GM12878 (cell line): ENCODE measurements at regions not wholly inside any gene's neighbourhood (a gene's known extent, or its start where the extent isn't known, plus 50 kb on each side); places are given as distances from the start of the nearest gene placed in this dataset.

Experiments used
- ASH2L ChIP-seq: fragments of 300-600, 200-600 bp; sonication (generic); IDR thresholded peaks from 2 replicates; pipeline ENCODE4 v1.6.1; 2017; ENCODE audit warnings: low read depth, mild to moderate bottlenecking, borderline replicate concordance
- BHLHE40 ChIP-seq, 2 experiments: fragments of 450-650 bp in 1 of 2; IDR thresholded peaks; 2 replicates each; pipeline ENCODE4 v1.6.1; 2011 to 2017; ENCODE audit warnings: low read depth in 2 of 2, borderline replicate concordance in 1 of 2, improper control_type of control experiment in 1 of 2, low read length in 1 of 2, mild to moderate bottlenecking in 1 of 2
- EP300 ChIP-seq, 2 experiments: fragments of 150-350 bp in 1 of 2; IDR thresholded peaks; 2 replicates each; pipeline ENCODE4 v1.6.1; 2011 to 2012; ENCODE audit warnings: low read depth in 2 of 2, low read length in 2 of 2, borderline replicate concordance in 1 of 2, improper control_type of control experiment in 1 of 2, inconsistent platforms in 1 of 2; ENCODE audit not compliant: control insufficient read depth in 1 of 2
- EZH2 ChIP-seq: IDR thresholded peaks from 2 replicates; pipeline ENCODE4 v1.6.1; 2012; ENCODE audit warnings: low read depth, mild to moderate bottlenecking, control low read depth, inconsistent platforms, low read length, borderline replicate concordance; ENCODE audit not compliant: control insufficient read depth
- HDGF ChIP-seq: fragments of 450-650 bp; IDR thresholded peaks from 2 replicates; pipeline ENCODE4 v1.6.1; 2016; ENCODE audit warnings: antibody characterized with exemption
- MXI1 ChIP-seq: fragments of 150-350 bp; IDR thresholded peaks from 2 replicates; pipeline ENCODE4 v1.6.1; 2011; ENCODE audit warnings: low read depth, mild to moderate bottlenecking, inconsistent platforms, low read length, improper control_type of control experiment
- NFIC ChIP-seq: IDR thresholded peaks from 2 replicates; pipeline ENCODE4 v1.6.1; 2012; ENCODE audit warnings: low read depth, mild to moderate bottlenecking, inconsistent platforms, low read length, moderate library complexity
- POLR2AphosphoS5 ChIP-seq: IDR thresholded peaks from 2 replicates; pipeline ENCODE4 v1.6.1; 2011; ENCODE audit warnings: mild to moderate bottlenecking, low read length, inconsistent platforms
- ZNF274 ChIP-seq: IDR thresholded peaks from one replicate; pipeline ENCODE4 v1.8.0; 2011; ENCODE audit not compliant: insufficient read length, insufficient read depth
- TF ChIP-seq, protein P1 (sequence below), 3 experiments: IDR thresholded peaks in 2 of 3; conservative IDR thresholded peaks in 1 of 3; 2 replicates each; pipeline ENCODE4 v1.5.1; 2011; ENCODE audit warnings: low read depth in 3 of 3, low read length in 3 of 3, mild to moderate bottlenecking in 3 of 3, control low read depth in 2 of 3, moderate library complexity in 2 of 3, inconsistent platforms in 1 of 3, mixed read lengths in 1 of 3; ENCODE audit not compliant: control insufficient read depth in 2 of 3, insufficient read depth in 1 of 3; ENCODE audit errors: extremely low read depth in 1 of 3
- TF ChIP-seq, protein P2 (sequence below): IDR thresholded peaks from 2 replicates; pipeline ENCODE4 v1.6.1; 2011; ENCODE audit warnings: mild to moderate bottlenecking, low read depth, low read length, moderate library complexity; ENCODE audit not compliant: insufficient replicate concordance
- TF ChIP-seq, protein P3 (sequence below): fragments of 450-650 bp; IDR thresholded peaks from 2 replicates; pipeline ENCODE4 v1.6.1; 2016; ENCODE audit warnings: mild to moderate bottlenecking, moderate library complexity, borderline replicate concordance
- TF ChIP-seq, protein P4 (sequence below): fragments of 150-350 bp; IDR thresholded peaks from 2 replicates; pipeline ENCODE4 v1.6.1; 2014; ENCODE audit warnings: mild to moderate bottlenecking, low read depth, low read length
- TF ChIP-seq, protein P5 (sequence below): fragments of 450-650 bp; IDR thresholded peaks from 2 replicates; pipeline ENCODE4 v1.6.1; 2018; ENCODE audit warnings: borderline replicate concordance, mild to moderate bottlenecking; ENCODE audit not compliant: partially characterized antibody

DNA sequence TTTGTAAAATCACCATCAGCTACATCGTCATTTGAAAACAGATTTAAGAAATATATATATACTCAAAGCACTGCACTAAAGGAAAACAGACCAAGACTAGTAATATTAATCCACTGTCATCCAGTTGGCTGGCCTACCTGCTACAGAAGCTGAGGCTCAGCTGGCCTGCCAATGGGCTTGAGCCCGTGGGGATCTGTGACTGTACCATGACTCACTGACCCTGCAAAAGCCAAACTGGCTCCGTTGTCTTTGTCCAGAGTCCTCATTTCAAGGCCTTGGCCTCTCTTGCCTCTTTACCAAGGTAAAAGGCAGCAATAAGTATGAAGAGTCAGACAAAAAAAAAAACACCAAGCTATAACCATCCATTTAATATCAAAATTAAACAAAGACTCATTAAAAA, 463.5 kb upstream of the RASGRP1 start:
- TF ChIP-seq EZH2 (no peak), EP300 (IDR thresholded peaks at IDR 0.05; ENCODE audit: borderline replicate concordance in 1 of 2, control insufficient read depth in 1 of 2, low read depth in 2 of 2, low read length in 2 of 2) (no peak), ZNF274 (no peak), MXI1 (no peak), NFIC (no peak), ASH2L (no peak), BHLHE40 (IDR thresholded peaks at IDR 0.05; ENCODE audit: borderline replicate concordance in 1 of 2, low read depth in 2 of 2, low read length in 1 of 2) (no peak), HDGF (no peak), POLR2AphosphoS5 (no peak)
- TF ChIP-seq, protein P1, sequence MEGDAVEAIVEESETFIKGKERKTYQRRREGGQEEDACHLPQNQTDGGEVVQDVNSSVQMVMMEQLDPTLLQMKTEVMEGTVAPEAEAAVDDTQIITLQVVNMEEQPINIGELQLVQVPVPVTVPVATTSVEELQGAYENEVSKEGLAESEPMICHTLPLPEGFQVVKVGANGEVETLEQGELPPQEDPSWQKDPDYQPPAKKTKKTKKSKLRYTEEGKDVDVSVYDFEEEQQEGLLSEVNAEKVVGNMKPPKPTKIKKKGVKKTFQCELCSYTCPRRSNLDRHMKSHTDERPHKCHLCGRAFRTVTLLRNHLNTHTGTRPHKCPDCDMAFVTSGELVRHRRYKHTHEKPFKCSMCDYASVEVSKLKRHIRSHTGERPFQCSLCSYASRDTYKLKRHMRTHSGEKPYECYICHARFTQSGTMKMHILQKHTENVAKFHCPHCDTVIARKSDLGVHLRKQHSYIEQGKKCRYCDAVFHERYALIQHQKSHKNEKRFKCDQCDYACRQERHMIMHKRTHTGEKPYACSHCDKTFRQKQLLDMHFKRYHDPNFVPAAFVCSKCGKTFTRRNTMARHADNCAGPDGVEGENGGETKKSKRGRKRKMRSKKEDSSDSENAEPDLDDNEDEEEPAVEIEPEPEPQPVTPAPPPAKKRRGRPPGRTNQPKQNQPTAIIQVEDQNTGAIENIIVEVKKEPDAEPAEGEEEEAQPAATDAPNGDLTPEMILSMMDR (IDR thresholded peaks at IDR 0.05 in 2 of 3, conservative IDR thresholded peaks at IDR 0.05 in 1 of 3; ENCODE audit: control insufficient read depth in 2 of 3, extremely low read depth in 1 of 3, insufficient read depth in 1 of 3, low read depth in 3 of 3, low read length in 3 of 3) = no peak
- TF ChIP-seq, protein P2, sequence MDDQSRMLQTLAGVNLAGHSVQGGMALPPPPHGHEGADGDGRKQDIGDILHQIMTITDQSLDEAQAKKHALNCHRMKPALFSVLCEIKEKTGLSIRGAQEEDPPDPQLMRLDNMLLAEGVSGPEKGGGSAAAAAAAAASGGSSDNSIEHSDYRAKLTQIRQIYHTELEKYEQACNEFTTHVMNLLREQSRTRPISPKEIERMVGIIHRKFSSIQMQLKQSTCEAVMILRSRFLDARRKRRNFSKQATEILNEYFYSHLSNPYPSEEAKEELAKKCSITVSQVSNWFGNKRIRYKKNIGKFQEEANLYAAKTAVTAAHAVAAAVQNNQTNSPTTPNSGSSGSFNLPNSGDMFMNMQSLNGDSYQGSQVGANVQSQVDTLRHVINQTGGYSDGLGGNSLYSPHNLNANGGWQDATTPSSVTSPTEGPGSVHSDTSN = no peak
- TF ChIP-seq, protein P3, sequence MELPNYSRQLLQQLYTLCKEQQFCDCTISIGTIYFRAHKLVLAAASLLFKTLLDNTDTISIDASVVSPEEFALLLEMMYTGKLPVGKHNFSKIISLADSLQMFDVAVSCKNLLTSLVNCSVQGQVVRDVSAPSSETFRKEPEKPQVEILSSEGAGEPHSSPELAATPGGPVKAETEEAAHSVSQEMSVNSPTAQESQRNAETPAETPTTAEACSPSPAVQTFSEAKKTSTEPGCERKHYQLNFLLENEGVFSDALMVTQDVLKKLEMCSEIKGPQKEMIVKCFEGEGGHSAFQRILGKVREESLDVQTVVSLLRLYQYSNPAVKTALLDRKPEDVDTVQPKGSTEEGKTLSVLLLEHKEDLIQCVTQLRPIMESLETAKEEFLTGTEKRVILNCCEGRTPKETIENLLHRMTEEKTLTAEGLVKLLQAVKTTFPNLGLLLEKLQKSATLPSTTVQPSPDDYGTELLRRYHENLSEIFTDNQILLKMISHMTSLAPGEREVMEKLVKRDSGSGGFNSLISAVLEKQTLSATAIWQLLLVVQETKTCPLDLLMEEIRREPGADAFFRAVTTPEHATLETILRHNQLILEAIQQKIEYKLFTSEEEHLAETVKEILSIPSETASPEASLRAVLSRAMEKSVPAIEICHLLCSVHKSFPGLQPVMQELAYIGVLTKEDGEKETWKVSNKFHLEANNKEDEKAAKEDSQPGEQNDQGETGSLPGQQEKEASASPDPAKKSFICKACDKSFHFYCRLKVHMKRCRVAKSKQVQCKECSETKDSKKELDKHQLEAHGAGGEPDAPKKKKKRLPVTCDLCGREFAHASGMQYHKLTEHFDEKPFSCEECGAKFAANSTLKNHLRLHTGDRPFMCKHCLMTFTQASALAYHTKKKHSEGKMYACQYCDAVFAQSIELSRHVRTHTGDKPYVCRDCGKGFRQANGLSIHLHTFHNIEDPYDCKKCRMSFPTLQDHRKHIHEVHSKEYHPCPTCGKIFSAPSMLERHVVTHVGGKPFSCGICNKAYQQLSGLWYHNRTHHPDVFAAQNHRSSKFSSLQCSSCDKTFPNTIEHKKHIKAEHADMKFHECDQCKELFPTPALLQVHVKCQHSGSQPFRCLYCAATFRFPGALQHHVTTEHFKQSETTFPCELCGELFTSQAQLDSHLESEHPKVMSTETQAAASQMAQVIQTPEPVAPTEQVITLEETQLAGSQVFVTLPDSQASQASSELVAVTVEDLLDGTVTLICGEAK = no peak
- TF ChIP-seq, protein P4, sequence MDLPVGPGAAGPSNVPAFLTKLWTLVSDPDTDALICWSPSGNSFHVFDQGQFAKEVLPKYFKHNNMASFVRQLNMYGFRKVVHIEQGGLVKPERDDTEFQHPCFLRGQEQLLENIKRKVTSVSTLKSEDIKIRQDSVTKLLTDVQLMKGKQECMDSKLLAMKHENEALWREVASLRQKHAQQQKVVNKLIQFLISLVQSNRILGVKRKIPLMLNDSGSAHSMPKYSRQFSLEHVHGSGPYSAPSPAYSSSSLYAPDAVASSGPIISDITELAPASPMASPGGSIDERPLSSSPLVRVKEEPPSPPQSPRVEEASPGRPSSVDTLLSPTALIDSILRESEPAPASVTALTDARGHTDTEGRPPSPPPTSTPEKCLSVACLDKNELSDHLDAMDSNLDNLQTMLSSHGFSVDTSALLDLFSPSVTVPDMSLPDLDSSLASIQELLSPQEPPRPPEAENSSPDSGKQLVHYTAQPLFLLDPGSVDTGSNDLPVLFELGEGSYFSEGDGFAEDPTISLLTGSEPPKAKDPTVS = no peak
- TF ChIP-seq, protein P5, sequence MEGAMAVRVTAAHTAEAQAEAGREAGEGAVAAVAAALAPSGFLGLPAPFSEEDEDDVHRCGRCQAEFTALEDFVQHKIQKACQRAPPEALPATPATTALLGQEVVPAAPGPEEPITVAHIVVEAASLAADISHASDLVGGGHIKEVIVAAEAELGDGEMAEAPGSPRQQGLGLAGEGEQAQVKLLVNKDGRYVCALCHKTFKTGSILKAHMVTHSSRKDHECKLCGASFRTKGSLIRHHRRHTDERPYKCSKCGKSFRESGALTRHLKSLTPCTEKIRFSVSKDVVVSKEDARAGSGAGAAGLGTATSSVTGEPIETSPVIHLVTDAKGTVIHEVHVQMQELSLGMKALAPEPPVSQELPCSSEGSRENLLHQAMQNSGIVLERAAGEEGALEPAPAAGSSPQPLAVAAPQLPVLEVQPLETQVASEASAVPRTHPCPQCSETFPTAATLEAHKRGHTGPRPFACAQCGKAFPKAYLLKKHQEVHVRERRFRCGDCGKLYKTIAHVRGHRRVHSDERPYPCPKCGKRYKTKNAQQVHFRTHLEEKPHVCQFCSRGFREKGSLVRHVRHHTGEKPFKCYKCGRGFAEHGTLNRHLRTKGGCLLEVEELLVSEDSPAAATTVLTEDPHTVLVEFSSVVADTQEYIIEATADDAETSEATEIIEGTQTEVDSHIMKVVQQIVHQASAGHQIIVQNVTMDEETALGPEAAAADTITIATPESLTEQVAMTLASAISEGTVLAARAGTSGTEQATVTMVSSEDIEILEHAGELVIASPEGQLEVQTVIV = no peak
